Activated CD8-positive, alpha-beta memory T cell treated with anti-CD3 and anti-CD28 coated beads for 4 hours (primary cell): ENCODE measurements at regions not wholly inside any gene's neighbourhood (a gene's known extent, or its start where the extent isn't known, plus 50 kb on each side); places are given as distances from the start of the nearest gene placed in this dataset.

Source experiments
- DNase-seq, 2 donors: peaks; one replicate each; pipeline ENCODE4 v3.0.0-alpha.2; 2020; ENCODE audit warnings: low read depth in 2 of 2

DNA sequence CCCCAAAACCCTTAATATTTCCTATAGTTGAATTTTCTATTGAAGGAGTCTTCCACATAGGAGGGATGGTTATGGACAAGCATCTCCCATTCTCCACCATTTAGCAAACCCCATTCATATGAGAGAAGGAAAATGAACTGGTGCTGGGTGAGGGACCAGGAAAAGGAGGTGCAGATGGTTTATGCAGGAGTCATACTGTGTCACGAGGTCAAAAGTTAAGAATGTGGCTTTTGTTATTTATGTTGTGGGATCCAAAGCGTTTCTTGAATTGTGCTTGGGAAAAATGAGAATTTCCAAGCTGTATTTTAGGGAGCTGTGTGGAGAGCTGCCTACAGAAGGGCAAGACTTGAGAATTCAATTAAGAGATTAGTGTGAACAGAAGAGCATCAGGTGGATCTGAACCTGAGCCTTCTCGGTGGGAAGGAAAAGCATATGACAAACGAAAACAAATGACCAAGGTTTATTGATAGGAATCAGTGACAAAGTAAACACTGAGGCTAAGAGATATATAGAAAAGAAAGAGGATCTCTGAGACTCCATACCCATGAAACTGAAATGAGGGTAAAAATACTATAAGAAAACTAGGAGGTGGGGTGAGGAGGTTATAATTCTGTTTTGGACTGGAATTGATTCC lies 473.3 kb upstream of the NR2F2 start:
- no peak for DNase-seq

DNA sequence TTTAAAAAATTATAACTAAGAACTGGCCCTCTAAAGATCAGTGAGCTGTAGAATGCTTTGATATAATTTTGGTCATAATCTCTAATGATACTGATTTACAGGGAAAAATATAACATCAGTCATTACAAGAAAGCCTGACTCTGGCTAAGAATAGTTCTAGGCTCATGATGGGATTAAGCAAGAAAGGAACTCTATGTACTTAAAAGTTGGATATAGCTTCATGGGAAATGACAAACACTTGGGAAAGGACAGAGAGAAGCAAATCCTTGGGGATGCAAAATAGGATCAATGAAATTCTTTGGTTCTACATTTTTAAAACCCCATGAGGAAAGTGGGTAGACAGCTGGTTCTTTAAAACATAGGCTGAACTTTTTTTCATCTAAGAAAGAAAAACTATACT lies 472.7 kb upstream of the NR2F2 start:
- DNase-seq: no peak

DNA sequence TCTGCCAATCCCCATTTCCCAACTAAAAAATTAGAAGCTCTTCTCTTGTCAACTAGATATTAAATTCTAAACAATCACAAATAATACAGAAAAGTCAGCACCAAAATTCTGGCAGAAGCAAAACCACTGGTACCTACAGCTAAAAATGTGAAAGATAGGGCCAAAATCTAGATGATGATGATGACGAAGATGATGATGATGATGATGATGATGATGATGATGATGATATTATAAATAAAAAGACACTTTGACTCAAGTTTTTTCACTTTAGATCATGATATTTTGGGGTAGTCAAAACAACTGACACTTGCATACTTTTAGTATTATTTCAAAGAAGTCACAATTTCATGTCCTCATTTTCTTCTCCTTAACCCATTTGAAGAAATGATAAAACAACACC lies 470.1 kb upstream of the NR2F2 start:
- DNase-seq: no peak

DNA sequence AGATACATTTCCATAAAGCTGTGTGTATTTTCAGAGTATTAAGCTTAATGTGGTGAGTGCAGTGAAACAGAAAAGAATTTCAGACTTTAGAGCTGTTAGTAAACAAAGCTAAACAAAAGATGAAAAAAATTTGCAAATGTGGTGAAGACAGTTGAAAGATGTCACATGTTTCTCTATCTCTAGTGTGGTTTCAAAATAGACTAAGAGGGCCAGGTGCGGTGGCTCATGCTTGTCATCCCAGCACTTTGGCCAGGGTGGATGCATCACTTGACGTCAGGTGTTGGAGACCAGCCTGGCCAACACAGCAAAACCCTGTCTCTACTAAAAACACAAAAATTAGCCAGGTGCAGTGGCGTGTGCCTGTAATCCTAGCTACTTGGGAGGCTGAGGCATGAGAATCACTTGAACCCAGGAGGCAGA lies 466.0 kb upstream of the NR2F2 start:
- no peak for DNase-seq

DNA sequence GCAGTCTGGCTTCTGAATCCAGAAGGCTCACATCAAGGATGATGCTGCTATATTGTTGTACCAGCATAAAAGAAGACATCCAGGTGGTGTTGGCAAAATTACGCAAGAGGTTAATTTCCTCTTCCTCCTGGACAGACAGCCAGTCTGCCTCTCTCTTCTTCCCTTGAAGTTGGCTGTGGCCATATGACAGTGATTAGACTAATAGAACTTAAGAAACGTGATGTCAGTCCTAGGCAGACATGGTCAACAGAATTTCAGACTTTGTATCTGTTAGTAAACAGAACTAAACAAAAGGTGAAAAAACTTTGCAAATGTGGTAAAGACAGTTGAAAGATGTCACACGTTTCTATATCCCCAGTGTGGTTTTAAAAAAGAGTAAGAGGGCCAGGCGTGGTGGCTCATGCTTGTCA lies 465.2 kb upstream of the NR2F2 start:
- DNase-seq: no peak

DNA sequence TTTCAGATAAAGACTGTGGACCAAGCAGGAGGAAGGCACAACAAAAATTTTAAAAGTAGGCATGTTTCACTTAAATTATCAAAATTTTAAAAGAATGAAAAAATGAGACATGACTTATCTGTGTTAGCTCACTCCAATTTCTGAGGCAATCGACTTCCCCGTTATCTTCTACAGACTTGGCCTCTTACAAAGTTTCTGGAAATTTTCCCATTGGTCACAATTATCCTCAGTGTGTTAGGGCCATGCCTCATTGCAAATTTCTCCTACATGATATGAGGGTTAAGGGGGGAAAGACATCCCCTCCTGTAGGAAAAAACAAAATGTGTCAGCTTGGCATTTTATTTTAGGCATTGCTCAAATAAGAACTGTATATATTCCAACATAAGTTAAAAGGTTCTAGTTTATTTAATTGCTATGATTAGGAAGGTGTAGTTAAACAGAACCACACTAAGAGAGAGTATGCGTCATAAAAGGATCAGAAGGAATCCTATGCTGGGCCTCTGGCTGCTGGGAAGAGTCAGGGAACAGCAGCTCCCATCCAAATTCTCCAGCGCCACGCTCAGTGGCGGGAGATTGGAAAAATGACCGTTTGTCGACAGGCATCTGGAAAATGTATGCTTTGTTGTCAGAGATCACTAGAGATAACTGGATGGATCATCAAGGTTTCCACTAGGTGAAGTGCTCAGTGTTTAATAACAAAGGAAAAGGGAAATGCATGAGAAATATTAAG lies 463.6 kb upstream of the NR2F2 start:
- DNase-seq: no peak

DNA sequence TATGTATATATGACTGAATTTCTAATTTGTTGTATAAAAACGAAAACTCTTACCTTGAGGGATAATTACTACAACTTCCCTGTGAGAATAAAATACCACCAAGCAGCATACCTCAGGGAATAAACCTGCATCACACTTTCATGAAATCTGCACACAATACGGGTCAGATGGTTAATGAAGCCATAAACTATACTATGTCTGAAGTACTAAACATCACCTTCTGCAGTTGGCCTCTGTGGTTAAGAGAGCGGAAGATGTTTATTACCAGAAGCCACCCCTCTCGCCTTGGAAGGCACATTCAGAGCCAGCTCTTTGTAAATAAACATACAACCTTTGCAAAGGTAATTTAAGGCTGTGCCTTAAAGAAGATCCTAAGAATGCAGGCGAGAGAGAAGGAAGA lies 462.1 kb upstream of the NR2F2 start:
- no peak for DNase-seq

DNA sequence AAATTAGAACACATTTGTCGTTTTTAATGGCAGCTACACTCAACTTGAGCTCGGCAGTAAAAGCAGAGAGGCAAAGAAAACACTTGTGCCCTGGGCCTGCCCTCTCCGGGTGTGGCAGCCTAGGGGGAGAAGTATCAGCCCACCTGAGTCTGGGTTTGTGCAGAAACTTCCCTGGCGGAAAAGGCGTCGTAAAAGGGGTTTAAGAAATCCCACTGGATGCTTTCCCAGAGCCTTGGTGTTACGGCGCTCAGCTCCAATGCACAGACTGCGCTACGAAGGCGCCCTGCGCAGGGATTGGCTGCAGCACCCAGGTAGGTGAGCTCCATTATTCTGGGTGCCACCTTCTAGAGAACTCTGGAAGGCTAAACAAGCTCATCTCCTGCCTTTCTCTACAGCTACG lies 461.5 kb upstream of the NR2F2 start:
- no peak for DNase-seq

DNA sequence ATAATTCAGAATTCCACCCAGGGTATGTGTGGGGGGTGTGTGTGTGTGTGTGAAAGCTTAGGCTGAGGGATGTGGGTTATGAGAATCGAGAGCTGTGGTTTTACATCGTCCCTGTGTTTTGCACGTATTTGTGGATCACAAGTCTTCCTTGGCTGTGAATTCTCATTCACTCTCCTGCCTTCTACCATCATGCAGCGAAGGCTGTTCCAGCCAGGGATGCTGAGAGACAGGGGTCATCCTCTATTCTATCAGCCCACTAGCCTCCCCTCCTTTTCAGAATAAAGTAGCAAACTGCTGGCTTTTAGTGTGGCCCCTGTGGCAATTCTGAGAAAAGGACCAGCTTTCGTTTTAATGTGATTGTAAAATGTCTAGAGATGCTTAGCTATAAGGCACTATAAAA lies 460.6 kb upstream of the NR2F2 start:
- DNase-seq: no peak

DNA sequence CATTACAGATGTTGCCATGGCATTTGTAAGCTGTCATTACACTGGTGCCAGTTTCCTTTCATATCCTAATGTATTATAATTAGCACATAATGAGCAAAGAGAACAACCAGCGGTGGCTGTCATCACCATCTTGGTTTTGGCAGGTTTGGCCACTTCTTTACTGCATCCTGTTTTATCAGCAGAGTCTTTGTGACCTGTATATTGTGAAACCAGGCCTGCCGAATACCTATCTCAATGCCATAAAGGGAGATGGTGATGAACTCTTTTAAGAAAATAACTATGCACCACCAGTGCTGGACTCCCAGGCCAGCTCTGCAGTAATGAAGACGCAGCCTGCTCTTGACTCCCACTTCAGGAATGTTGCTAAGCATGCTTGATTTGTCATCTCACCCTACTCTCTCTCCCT lies 458.1 kb upstream of the NR2F2 start:
- DNase-seq: no peak

DNA sequence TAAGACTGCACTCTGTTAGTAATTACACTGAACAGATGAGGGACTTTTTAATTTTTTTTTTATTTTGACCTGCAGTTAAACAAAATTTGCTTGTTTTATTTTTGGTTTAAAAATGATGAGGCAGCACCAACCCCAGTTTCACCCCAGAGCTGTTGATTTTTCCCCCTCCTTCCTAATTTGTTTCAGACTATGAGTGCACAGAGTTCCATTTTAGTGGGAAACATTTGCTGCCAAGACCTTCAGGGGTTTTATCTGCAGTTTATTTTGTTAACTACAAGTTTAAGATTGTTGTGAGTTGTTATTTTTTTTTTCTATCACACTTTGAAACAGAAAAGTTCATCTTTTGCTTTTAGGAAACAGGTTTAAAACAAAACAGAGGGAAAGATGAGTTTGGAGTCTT lies 455.9 kb upstream of the NR2F2 start:
- DNase-seq: no peak

DNA sequence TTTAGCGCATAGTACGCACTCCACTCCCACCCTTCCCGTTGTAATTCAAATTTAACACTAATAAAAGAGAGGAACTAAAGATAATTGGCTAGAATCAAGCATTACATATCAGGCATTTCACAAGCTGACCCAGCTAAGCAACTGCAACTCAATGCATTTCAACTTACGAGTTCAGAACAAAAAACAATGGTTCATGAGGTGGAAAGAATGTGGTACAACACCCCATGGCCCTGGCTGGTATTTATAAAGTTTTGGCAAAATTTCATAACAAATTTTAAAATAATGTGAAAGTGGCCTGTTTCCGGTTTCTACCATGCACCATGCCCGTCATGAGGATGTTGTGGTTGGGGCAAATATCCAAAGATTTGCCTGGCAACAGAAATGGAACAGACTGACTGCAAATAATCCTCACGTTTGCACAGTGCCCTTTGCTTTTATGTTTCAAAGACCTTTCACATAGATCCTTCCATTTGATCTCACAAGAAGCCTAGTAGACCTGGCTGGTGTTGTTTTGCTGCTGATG lies 455.3 kb upstream of the NR2F2 start:
- no peak for DNase-seq

DNA sequence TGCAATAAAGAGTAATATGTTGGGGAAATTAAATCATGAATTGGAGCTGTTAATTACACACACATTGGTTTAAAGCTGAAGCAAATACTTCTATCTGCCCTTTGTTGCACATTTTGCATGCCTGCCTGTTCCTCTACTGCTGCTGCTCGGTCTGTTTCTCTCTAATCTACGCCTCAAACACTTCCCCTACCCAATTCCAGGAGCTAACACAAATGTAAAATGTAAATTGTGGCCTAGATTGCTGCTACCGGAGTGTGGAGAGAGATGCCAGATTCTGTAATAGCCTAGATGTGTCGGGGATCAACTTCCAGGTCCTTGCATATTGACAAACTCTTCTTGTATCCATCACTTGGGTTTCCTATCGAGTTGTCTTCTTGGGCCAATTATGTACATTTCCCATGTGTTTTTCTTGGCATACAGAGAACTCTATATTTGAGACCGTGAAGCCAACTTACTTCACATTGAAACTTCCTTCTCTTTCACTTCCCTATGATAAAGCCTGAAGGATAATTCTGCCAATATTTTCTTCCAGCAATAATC lies 450.4 kb upstream of the NR2F2 start:
- no peak for DNase-seq

DNA sequence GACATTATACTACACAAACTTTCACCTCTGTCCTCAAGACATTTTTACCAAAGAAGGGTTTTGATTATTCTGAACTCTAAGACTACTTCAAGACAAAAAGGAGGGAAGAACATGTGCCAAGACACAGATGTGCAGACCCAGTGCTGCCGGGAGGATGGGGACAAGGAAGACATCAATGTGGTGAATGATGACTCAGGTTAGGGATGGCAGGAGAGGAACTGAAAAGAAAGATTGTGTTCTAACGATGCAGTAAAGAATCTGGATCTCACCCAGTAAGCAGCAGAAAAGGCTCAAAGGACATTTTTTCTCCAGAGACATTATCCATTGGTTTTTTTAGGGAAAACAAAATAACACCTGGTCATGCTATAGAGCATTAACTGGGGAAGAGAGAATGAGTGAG lies 449.9 kb upstream of the NR2F2 start:
- DNase-seq: no peak

DNA sequence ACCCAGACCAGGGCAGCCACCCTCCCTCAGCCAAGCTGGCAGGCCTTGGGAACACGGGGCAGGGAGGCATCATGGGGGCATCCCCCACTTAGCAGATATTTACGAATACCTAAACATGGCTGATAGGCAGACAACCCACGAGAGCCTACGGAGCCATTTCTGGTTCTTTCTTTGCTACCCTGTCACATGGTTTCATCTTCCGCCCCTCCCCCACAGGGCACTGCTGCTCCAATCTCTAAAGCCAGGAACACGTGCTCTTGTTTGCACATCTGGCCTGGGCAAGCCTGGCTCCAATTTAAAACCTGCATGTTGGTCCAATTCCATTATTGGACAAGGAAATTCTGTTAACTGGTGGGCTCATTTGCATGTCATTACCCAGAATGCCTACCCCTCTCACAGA lies 447.4 kb upstream of the NR2F2 start:
- DNase-seq: no peak

DNA sequence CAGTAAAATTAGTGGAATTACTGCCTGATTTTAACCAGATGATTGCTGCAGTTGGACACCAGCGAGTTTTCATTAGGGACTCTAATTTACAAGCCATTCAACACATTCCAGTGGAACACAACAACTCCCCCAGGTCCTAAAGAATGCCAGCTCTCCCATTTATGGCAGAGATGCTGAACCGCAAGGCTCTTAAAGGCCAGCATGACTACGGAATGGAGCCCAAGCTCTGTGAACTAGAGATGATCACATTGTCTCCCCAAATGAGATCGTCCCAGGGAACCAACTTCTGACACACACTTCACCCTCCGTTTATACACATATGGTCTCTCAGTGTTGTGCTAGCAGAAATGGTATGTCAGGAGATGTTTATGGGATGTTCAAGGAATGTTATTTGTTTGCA lies 446.2 kb upstream of the NR2F2 start:
- DNase-seq: no peak

DNA sequence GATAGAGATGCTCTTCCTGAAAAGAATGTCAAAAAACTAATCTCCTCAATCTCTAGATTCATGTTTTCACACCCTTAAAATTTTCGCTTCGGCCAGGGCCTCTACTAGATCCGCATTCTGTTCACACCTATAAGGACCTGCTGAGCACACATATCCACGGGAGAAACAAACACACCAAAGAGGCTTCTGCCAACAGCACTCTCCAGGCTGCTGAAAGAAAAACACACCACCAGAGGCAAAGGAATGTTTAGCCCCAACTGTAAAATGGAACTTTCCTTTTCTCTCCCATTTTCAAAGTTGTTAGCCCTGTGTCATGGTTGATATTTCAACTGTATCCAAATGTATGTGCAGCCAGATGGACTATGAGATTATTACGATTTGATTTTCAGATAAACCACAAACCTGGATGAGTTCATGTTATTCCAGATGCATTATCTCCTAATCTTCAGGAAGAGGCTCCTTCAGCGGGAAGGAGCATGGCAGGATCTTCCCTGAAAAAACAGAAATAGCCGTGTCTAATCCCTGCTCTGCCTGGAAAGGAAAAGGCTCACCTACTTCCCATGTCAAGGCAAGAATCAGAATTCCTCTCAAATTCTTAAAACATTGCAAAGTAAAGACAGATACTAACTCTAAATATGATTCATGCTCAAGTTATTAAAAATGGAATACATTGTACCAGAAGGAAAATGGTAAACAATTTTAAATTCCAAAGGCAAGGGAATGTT lies 442.7 kb upstream of the NR2F2 start:
- DNase-seq: no peak

DNA sequence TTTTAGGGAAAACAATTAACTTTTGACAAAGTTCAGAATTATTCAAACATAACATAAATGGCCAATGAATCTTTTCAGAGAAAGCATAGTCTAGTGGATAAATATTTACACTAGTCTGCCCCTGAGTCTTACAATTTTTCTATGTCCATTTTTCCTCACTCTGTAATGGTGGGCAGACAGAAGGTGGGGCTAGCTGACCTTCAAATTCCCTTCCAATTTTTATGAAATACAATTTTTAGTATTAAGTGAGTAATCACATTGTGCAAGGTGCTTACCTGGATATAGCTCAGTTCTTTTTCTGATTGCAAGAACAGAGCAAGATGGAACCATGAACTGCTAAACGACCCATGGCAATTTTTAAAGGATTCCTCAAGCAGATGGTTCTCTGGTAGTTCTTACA lies 441.7 kb upstream of the NR2F2 start:
- DNase-seq: no peak

DNA sequence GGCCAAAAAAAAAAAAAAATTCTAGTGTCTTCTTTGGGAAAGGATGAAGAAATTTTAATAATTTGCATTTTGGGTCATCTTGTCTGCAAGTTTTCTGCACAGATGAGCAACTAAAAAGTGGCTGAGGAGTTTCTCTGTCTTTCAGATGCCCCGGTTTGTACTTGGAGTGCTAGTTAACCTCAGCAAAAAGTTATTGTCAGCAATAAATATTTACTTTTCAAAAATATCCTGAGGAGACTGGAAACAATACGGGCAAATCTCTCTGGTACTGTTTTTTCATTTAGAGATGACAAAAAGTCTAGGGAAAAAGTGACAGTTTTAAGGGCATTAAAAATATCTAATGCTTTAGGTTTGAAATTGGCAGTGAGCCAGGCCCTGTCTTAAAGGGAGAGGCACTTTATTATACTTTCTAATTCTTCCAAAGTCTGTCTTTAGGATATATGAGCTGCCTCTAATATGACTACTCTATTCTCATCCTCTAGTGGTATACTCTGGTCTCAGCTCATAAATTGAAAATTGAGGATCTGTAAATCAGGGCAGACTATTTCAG lies 436.0 kb upstream of the NR2F2 start:
- no peak for DNase-seq

DNA sequence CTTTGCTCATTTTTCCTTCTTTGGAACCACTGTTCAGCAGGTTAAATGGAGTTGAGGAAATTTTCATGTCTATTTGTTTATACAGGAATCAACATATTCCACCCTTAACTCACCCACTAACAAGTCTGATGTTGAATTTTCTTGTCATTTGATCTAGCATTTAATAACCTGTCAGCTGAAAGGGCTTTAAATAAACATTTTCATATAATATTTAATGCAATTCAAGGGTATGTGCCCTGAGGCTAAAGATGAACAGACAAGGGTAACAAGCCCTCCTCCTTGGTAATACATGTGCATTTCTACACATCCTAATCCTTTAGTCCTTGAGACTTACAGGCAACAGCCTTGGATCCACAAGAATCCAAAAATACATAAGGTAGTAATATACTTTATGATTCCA lies 435.0 kb upstream of the NR2F2 start:
- no peak for DNase-seq

DNA sequence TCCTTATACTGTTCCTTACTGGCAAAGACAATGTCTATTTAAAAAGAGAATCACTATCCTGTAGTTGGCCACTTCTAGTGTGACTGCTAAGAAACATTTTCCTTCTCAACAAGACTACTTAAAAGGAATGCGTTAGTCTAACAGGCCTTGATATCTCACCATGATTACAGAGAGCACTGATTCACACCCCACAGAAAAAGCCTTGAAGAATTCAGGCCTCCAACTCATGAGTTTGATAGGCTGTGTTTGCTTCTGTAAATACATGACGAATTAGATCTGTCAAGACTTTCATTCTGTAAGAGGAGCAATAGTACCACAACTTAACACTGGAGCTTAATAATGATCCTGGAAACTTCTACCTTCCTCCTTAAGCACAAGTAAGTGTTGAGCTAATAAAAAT lies 432.8 kb upstream of the NR2F2 start:
- no peak for DNase-seq

DNA sequence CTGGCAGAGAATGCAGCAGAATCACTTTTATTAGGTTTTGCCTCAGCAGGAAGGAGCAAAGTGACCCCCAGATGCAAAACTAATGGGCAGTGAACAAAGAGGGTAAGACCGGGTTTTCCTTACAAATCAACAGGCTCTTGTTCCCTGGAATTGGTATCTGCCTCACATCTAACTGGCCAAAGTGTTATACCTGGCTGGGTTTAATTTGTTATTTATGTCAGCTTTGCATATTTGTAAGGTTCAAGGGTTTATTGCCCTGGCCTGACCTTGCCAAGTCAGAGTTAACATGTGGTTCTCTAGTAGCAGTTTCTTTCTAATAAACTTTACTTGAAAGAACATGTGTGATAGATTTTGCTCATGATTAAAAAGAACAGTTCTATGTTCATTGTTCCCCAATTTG lies 431.7 kb upstream of the NR2F2 start:
- DNase-seq: no peak
